NK-92 treated with Interleukin-12 subunit alpha and Interleukin-12 subunit beta, amount 100 ng/mL, for 24 hours (cell line): ENCODE measurements at regions not wholly inside any gene's neighbourhood (a gene's known extent, or its start where the extent isn't known, plus 50 kb on each side); places are given as distances from the start of the nearest gene placed in this dataset.
"Not testable (repeated sequence)": the region's sequence is repeated elsewhere in the genome, so short reads cannot be mapped to it uniquely, and the experiment has no call there.

Experiments
- DNase-seq: peaks from one replicate; lab custom pipeline; 2025; lab: John Stamatoyannopoulos, UW

GRCh38 chr7:149604521-149604920 is 106.9 kb upstream of the ZNF746 start:
- DNase-seq: no peak

DNA sequence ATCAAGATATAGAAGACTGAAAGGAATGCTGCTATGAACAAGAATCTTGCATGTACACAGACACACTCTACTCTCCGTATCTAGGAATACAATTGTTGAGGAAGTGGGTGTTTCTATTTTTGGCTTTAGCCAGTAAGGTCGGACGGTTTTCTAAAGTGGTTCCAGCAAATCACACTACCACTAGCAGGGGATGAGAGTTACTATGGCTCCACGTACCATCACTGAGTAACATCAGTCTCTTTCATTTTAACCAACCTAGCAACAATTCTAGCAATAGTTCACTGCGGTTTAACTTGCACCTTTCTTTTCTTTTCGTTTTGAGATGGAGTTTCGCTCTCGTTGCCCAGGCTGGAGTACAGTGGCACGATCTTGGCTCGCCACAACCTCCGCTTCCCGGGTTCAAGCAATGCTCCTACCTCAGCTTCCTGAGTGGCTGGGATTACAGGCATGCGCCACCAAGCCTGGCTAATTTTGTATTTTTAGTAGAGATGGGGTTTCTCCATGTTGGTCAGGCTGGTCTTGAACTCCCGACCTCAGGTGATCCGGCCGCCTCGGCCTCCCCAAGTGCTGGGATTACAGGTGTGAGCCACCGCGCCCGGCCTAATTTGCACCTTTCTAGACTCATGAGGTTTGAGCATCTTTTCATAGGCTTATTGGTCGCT is 103.2 kb upstream of the ZNF746 start:
- not testable (repeated sequence) for DNase-seq

DNA sequence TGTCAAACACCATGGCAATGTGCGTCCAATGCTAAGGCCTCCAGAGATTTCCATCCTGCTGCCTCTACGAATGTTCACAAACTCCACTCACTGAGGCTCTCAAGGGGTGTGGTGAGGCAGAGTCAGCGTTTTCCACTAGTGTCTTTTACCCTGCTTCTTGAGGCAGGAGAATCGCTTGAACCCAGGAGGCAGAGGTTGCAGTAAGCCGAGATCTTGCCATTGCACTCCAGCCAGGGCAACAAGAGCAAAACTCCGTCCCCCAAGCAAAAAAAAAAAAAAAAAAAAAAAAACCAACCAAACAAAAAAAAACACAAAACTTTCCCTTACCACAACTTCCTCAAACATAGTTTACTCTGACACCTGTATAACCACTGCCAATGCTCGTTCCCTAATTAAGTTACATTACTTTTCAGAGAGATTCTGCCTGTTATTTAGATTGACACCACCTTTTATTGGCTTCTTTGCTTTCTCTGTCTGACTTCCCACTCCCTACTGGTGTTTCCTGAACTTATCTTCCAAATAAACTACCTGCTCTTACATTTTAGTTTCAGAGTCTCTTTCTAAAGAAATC is 102.1 kb upstream of the ZNF746 start:
- no peak for DNase-seq

DNA sequence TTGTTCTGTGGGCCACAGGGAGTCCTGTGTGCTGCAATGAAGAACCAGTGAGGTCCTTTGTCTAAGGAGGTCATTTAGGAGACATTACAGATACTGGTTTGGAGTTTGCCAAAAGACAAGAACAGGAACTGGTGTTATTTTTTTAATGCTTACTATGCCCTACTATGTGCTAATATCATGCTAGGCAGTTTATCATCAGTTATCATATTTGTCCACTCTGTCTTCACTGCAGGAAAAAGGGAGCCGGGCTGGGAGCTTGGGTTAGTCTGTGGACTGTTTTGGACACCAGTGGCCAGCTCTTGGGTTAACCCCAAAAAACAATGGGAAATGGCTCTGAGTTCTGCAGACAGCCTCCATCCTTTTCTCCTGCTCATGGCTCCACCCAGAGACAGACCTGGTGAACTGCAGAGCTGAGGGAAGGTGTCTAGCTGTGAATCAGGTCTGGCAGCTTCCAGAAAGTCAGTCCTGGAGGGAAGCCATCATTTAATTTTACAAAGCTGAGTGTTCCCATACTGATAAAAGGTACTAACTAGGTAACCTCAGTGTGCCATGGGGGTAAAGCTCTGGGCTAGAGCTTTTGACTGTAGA is 101.2 kb upstream of the ZNF746 start:
- no peak for DNase-seq

- DNase-seq: not testable (repeated sequence)
Measured at GRCh38 chr7:149597789-149598188, 100.2 kb upstream of the ZNF746 start.

GRCh38 chr7:149595541-149595940 is 97.9 kb upstream of the ZNF746 start:
- DNase-seq: no peak

- no peak for DNase-seq
Measured at GRCh38 chr7:149595078-149595477, 97.5 kb upstream of the ZNF746 start.

GRCh38 chr7:149588930-149589329 is 91.3 kb upstream of the ZNF746 start:
- DNase-seq: no peak

DNA sequence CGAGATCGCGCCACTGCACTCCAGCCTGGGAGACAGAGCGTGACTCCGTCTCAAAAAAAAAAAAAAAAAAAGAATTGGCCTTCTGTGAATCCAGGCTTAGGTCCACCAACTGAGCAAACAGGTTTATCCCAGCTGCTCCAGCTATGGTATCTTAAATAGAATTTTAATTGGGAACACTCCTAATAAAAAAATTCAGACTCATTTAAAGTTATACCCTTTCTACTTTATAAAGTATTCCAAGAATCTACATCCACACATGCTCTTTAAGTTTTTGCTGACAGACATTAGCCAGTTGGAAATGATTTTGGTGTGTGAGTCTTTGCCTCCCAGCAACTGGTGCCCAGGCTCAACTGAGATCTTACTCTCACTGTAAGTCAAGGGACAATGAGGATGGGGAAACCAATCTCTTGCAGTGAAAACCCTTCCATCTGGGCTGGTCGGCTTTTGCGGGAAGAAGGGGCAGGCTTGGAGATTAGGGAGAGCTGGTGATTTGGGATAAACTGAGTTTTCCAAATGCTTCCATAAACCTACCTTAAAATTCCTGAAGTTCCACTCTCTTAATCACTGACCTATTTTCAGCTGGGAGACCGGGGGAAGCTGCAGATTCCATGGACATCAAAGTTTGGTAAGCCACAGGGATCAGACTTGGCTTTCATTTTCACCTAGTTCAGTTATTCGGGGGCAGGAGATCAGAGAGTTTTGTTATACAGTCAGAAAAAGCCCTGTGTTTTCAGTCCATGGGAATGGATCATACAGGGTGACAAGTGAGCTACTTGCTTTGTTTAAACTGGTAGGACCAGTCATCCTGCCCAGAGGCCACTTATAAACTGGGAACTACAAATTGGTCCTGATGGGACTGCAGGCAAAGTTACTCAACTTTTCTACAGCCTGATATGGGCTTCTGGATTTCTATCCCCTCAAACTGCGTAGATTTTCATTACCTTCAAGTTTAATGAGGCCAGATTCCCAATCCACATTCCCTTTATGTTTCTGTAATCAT is 89.3 kb upstream of the ZNF746 start:
- DNase-seq: no peak

DNA sequence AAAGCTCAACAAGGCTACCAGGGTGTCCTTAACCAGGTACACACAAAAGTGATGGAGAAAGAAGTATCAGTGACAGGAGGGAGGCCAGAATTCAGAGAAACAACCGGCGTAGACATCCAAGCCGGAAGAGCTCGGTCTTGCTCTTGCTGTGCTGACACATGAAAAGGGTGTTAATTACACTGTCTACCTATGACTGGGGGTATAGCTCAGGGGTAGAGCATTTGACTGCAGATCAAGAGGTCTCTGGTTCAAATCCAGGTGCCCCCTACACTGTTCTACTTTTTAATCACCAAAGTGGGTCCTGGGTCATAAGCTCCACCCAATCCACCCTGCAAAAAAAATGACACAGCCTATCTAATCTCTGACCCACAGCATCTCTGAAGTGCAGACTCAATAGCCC is 86.9 kb upstream of the ZNF746 start:
- DNase-seq: no peak

DNA sequence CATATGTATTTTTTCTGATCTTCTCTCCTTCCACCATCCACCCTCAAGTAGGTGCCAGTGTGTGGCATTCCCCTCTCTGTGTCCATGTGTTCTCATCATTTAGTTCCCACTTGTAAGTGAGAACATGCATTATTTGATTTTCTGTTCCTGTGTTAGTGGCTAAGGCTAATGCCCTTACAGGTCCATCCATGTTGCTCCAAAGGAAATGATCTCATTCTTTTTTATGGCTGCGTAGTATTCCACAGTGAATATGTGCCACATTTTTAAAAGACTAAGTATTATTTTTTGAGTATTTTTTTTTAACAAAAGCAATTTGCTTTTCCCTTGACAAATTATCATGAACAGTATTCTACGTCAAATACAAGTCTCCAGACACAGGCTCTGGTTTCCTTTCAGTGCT is 86.4 kb upstream of the ZNF746 start:
- no peak for DNase-seq

DNA sequence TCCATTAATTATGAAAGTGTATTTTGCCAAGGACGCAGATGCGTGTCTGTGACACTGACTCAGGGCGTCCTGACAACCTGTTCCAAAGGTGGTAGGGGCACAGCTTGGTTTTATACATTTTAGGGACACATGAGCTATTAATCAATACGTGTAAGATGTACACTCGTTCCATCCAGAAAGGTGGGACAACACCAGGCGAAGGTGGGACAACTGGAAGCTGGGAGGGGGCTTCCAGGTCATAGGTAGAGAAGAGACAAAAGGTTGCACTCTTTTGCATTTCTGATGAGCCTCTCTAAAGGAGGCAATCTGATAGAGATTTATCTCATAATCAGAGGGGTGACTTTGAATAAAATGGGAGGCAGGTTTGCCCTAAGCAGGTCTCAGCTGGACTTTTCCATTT is 82.7 kb upstream of the ZNF746 start:
- no peak for DNase-seq

DNA sequence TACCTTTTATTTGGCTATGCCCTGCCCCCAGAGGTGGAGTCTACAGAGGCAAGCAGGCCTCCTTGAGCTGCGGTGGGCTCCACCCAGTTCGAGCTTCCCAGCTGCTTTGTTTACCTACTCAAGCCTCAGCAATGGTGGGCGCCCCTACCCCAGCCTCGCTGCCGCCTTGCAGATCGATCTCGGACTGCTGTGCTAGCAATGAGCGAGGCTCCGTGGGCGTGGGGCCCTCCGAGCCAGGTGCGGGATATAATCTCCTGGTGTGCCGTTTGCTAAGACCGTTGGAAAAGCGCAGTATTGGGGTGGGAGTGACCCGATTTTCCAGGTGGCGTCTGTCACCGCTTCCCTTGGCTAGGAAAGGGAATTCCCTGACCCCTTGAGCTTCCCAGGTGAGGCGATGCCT is 81.8 kb upstream of the ZNF746 start:
- not testable (repeated sequence) for DNase-seq

GRCh38 chr7:149574428-149574827 is 76.8 kb upstream of the ZNF746 start:
- DNase-seq: not testable (repeated sequence)

GRCh38 chr7:149573519-149573918 is 75.9 kb upstream of the ZNF746 start:
- DNase-seq: no peak

DNA sequence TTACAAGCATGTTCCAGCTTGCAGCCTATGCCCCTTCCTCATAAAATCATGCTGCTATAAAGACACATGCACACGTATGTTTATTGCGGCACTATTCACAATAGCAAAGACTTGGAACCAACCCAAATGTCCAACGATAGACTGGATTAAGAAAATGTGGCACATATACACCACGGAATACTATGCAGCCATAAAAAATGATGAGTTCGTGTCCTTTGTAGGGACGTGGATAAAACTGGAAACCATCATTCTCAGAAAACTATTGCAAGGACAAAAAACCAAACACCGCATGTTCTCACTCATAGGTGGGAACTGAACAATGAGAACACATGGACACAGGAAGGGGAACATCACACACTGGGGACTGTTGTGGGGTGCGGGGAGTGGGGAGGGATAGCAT is 75.3 kb upstream of the ZNF746 start:
- DNase-seq: not testable (repeated sequence)

DNA sequence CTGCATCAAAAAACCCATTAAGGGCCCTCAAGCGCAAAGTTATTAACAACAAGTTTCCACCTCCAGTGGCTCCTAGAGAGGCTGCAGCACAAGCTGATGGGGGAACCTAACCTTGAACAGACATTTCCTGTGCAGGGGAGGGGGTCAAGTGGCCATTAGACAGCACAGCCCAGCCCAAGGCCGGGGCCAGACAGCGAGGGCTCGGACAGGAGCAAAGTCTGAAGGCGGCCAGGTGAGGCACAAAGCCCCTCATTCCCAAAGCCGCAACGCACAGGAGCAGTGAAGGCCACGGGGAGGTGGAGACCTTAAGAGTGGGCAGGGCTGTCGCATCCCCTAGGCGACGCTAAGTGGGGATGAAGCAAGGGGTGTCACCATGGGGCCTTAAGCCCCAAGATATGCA is 73.2 kb upstream of the ZNF746 start:
- no peak for DNase-seq

DNA sequence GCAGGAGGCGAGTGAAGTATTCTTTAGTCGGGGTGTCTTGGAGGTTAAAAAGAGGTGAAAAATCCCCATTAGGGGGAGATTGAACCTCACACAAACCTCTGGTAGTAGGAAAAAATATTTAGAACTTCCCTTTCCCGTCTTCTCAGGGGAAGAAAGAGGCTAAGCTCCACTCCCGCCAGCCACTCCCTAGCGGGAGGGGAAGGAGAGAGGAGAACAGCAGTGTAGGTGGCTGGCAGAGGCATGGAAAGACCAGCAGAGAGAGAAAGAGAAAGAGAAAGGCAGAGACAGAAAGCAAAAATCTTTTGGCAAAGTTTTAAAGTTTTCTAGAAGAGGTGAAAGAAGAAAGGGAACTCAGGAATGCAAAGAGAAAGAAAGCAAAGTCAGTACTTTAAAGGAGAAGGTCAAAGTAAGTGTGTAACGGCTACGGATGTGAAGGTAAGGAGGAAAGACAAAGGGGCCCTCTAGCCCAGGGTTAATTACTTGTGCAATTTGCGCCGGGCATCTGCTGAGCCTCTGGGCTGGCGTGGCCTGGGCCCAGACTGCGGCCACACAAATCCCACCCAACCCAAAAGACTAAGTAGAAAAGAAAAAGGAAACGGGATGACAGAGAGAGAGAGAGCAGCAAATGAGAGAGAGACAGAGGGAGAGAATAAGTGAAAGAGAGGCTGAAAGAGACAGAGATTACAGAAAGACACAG is 72.3 kb upstream of the ZNF746 start:
- DNase-seq: no peak

DNA sequence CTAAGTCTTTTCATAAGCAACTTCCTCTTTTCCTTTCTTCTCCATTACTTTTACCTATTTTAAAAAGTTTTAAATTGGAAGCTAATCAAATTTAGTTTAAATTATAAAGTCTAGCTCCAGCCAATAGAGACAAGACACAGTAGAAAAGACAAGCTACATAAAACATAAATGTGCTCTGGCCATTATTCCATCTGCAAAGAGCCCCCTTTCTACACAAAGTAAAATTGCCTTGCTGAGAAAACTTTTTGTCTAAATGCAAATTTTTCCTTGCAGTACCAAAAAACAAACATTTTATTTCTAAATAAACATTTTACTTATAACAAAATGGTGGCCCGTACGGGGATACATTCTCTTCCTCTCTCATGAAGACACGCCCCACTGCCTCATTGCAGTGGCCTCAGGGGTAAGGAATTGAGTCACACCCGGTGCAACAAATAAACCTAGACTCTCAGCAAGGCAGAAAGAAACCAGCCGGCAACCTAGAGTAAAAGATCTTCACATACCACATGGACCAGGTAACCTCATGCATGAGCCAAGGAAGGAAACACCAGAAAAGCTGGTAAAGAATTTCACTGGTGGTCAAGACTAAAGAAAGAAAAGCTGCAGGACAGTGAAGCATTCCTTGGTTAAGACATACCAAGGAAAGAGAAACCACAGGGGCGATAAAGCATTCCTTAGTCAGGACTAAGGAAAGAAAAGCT is 71.6 kb upstream of the ZNF746 start:
- no peak for DNase-seq

- DNase-seq: no peak
Measured at GRCh38 chr7:149568218-149568617, 70.6 kb upstream of the ZNF746 start.

GRCh38 chr7:149566103-149566502 is 68.5 kb upstream of the ZNF746 start:
- DNase-seq: no peak

DNA sequence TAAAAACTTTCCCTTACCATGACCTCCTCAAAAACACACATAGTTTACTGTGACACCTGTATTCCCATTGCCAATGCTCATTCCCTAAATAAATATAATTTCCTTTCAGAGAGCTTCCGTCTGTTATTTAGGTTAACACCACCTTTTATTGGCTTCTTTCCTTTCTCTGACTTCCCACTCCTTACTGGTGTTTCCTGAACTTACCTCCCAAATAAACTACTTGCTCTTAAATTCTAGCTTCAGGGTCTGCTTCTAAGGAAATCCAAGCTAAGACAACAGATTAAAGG is 67.4 kb upstream of the ZNF746 start:
- no peak for DNase-seq
